ENCODE measurements at regions not wholly inside any gene's neighbourhood (a gene's known extent, or its start where the extent isn't known, plus 50 kb on each side); places are given as distances from the start of the nearest gene placed in this dataset.

DNA sequence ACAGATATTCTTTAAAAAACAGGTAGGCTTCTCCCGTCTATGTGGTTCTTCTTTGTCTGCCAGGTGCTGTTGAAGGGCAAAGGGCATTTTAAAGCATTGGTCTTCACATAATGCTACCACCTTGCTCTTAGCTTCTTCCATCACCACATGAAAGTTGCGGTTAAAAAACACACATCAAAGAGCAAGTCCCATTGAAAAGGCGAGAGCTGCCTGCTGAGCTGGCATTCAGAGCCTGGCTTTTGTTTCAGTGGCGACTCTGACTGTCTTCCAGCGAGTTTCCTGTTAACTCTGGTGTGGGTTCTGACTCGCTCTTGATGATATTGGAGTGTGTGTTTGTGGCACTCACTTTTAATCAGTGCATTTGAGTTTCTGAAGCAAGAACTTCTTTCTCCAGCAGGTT lies 624.9 kb upstream of the FANCL start:
- CTCF ChIA-PET = no interaction called here
- Histone ChIP-seq H3K27ac (no peak overlapping the region), H2AFZ (no peak overlapping the region)

GRCh38 chr2:58865436-58865835 lies 624.3 kb upstream of the FANCL start:
- POLR2A ChIA-PET (ENCODE audit: unreplicated experiment) = no interaction called here
- Histone ChIP-seq H3F3A (ENCODE audit: insufficient read depth, low read depth) (no peaks in the 10 kb centered on the region), H3K36me3 (ENCODE audit: low read depth) (no peaks in the 10 kb centered on the region), H4K20me1 (ENCODE audit: insufficient read depth) (no peaks in the 10 kb centered on the region), H3K9me2 (ENCODE audit: insufficient read depth) (no peaks in the 10 kb centered on the region), H3K79me2 (ENCODE audit: low read depth) (no peaks in the 10 kb centered on the region), H3K4me2 (no peak overlapping the region), H3K27me3 (ENCODE audit: insufficient read depth, low read depth) (no peaks in the 10 kb centered on the region), H3K27ac (no peak overlapping the region), H3K9me3 (ENCODE audit: insufficient read depth, low read depth) (no peaks in the 10 kb centered on the region), H2AFZ (no peak overlapping the region), H3K4me3 (no peak overlapping the region), H3K4me1 (replicated peaks; ENCODE audit: insufficient read depth) (no peaks in the 10 kb centered on the region)
- BruUV-seq (replicated peaks) = no TSS peak
- no peak for DNase-seq
- intact Hi-C loops (cut with micrococcal nuclease; ENCODE audit: unreplicated experiment) = no loop called here
- TF ChIP-seq EZH2 (IDR thresholded peaks at IDR 0.05; ENCODE audit: low read depth) = no peak
- TF ChIP-seq, protein P1, sequence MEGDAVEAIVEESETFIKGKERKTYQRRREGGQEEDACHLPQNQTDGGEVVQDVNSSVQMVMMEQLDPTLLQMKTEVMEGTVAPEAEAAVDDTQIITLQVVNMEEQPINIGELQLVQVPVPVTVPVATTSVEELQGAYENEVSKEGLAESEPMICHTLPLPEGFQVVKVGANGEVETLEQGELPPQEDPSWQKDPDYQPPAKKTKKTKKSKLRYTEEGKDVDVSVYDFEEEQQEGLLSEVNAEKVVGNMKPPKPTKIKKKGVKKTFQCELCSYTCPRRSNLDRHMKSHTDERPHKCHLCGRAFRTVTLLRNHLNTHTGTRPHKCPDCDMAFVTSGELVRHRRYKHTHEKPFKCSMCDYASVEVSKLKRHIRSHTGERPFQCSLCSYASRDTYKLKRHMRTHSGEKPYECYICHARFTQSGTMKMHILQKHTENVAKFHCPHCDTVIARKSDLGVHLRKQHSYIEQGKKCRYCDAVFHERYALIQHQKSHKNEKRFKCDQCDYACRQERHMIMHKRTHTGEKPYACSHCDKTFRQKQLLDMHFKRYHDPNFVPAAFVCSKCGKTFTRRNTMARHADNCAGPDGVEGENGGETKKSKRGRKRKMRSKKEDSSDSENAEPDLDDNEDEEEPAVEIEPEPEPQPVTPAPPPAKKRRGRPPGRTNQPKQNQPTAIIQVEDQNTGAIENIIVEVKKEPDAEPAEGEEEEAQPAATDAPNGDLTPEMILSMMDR (conservative IDR thresholded peaks at IDR 0.05) = no peak
- CTCF ChIA-PET = no interaction called here

More for the DNA sequence above, 624.9 kb upstream of the FANCL start:
- Histone ChIP-seq H3K4me2 (no peak overlapping the region), H3K4me3 (no peak overlapping the region), H3K36me3 (ENCODE audit: low read depth) (no peaks in the 10 kb centered on the region), H3K9me2 (ENCODE audit: insufficient read depth) (no peaks in the 10 kb centered on the region), H3K9me3 (ENCODE audit: insufficient read depth, low read depth) (no peaks in the 10 kb centered on the region), H3F3A (ENCODE audit: insufficient read depth, low read depth) (no peaks in the 10 kb centered on the region), H3K79me2 (ENCODE audit: low read depth) (no peaks in the 10 kb centered on the region), H4K20me1 (ENCODE audit: insufficient read depth) (no peaks in the 10 kb centered on the region), H3K4me1 (replicated peaks; ENCODE audit: insufficient read depth) (no peaks in the 10 kb centered on the region), H3K27me3 (ENCODE audit: insufficient read depth, low read depth) (no peaks in the 10 kb centered on the region)
- DNase-seq = no peak
- BruUV-seq (replicated peaks) = no TSS peak
- intact Hi-C loops (cut with micrococcal nuclease; ENCODE audit: unreplicated experiment) = no loop called here
- POLR2A ChIA-PET (ENCODE audit: unreplicated experiment) = no interaction called here
- TF ChIP-seq, protein P1 (conservative IDR thresholded peaks at IDR 0.05) = no peak
- TF ChIP-seq EZH2 (IDR thresholded peaks at IDR 0.05; ENCODE audit: low read depth) = no peak

DNA sequence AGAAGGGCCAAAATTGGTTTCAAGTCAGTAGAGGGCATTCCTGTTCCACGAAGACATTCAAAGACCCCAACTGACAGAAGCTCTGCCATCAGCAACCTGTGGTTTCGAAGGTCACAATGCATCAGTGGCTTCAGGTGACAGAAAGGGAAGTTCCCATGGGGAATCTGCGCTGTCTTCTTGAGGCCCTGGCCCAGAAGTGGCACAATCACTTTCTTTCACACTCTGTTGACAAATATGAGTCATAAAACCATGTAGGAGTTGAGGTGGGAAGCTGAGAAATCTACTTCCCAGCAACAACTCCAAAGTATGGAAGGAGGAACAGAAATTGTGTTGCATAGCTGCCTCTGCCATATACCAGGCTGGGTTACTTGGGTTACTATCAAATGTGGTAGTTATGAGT lies 621.1 kb upstream of the FANCL start:
- CTCF ChIA-PET = no interaction called here
- POLR2A ChIA-PET (ENCODE audit: unreplicated experiment) = no interaction called here
- H3K27me3 ChIP-seq (ENCODE audit: insufficient read depth, low read depth) = no peaks in the 10 kb centered on the region
- H3K9me2 ChIP-seq (ENCODE audit: insufficient read depth) = no peaks in the 10 kb centered on the region
- H4K20me1 ChIP-seq (ENCODE audit: insufficient read depth) = no peaks in the 10 kb centered on the region
- no peaks in the 10 kb centered on the region for H3K79me2 ChIP-seq (ENCODE audit: low read depth)
- H3K4me1 ChIP-seq (replicated peaks; ENCODE audit: insufficient read depth) = no peaks in the 10 kb centered on the region
- H3K4me2 ChIP-seq = no peak overlapping the region
- no peak for DNase-seq
- no peak overlapping the region for H2AFZ ChIP-seq
- no peak for TF ChIP-seq EZH2 (IDR thresholded peaks at IDR 0.05; ENCODE audit: low read depth)
- TF ChIP-seq, protein P1 (conservative IDR thresholded peaks at IDR 0.05) = no peak
- no peak overlapping the region for H3K27ac ChIP-seq
- no TSS peak for BruUV-seq (replicated peaks)
- intact Hi-C loops (cut with micrococcal nuclease; ENCODE audit: unreplicated experiment) = no loop called here
- no peaks in the 10 kb centered on the region for H3K36me3 ChIP-seq (ENCODE audit: low read depth)
- no peaks in the 10 kb centered on the region for H3F3A ChIP-seq (ENCODE audit: insufficient read depth, low read depth)
- no peak overlapping the region for H3K4me3 ChIP-seq
- H3K9me3 ChIP-seq (ENCODE audit: insufficient read depth, low read depth) = no peaks in the 10 kb centered on the region

Data from PC-9 (cell line).